Posterior vena cava (tissue), 2 donors: ENCODE measurements at regions not wholly inside any gene's neighbourhood (a gene's known extent, or its start where the extent isn't known, plus 50 kb on each side); places are given as distances from the start of the nearest gene placed in this dataset.

ENCODE experiments used
- DNase-seq: peaks from one replicate; pipeline ENCODE4 v3.0.0-alpha.2; 2020; ENCODE audit warnings: low spot score
- intact Hi-C, 2 donors: fragments of 100-400 bp; cut with DNase I; formaldehyde crosslinking; loops; one replicate each; pipeline versions ENCODE4 v1.14.1 to v1.14.2; 2022 to 2023
- donor health status: DM: yes; HTN: yes; CAD: no.
- donor health status: DM: yes; HTN: yes; CAD: no.

- no peak for DNase-seq
- intact Hi-C loops = no loop called here
Observed at GRCh38 chr6:88558981-88559380, 392.8 kb upstream of the CNR1 start.

GRCh38 chr6:88556663-88557062 is 390.5 kb upstream of the CNR1 start:
- no peak for DNase-seq
- intact Hi-C loops = no loop called here

GRCh38 chr6:88548891-88549505 is 382.9 kb upstream of the CNR1 start:
- intact Hi-C loops = no loop called here
- DNase-seq = no peak

GRCh38 chr6:88547768-88548167 is 381.6 kb upstream of the CNR1 start:
- intact Hi-C loops = no loop called here
- DNase-seq = no peak

GRCh38 chr6:88545991-88546390 is 379.8 kb upstream of the CNR1 start:
- intact Hi-C loops = no loop called here
- DNase-seq = no peak

- intact Hi-C loops = loop anchor here in 1 of 2 donors (1.0 kb wide), 1 partner anchor 45 kb away; no protein-coding TSS in a partner anchor
- DNase-seq = no peak
Observed at GRCh38 chr6:88544986-88545612, 379.0 kb upstream of the CNR1 start.

- intact Hi-C loops = no loop called here
- no peak for DNase-seq
Observed at GRCh38 chr6:88539295-88539764, 373.2 kb upstream of the CNR1 start.

GRCh38 chr6:88538840-88539239 is 372.7 kb upstream of the CNR1 start:
- DNase-seq = no peak
- intact Hi-C loops = no loop called here

GRCh38 chr6:88538130-88538706 is 372.1 kb upstream of the CNR1 start:
- DNase-seq = no peak
- intact Hi-C loops = no loop called here

- intact Hi-C loops = no loop called here
- DNase-seq = no peak
Observed at GRCh38 chr6:88536071-88536625, 370.0 kb upstream of the CNR1 start.

- intact Hi-C loops = no loop called here
- DNase-seq = no peak
Observed at GRCh38 chr6:88535306-88535705, 369.2 kb upstream of the CNR1 start.

GRCh38 chr6:88532241-88532860 is 366.2 kb upstream of the CNR1 start:
- no peak for DNase-seq
- intact Hi-C loops = no loop called here

- DNase-seq = no peak
- intact Hi-C loops = no loop called here
Observed at GRCh38 chr6:88529726-88530125, 363.6 kb upstream of the CNR1 start.

GRCh38 chr6:88520445-88520844 is 354.3 kb upstream of the CNR1 start:
- intact Hi-C loops = no loop called here
- no peak for DNase-seq

- no peak for DNase-seq
- intact Hi-C loops = no loop called here
Observed at GRCh38 chr6:88520017-88520338, 353.8 kb upstream of the CNR1 start.

GRCh38 chr6:88519301-88520016 is 353.3 kb upstream of the CNR1 start:
- no peak for DNase-seq
- intact Hi-C loops = no loop called here

- no peak for DNase-seq
- intact Hi-C loops = no loop called here
Observed at GRCh38 chr6:88517737-88518136, 351.6 kb upstream of the CNR1 start.

GRCh38 chr6:88513920-88514319 is 347.8 kb upstream of the CNR1 start:
- intact Hi-C loops = no loop called here

GRCh38 chr6:88513471-88513870 is 347.3 kb upstream of the CNR1 start:
- intact Hi-C loops = no loop called here
- no peak for DNase-seq

More at GRCh38 chr6:88513920-88514319, 347.8 kb upstream of the CNR1 start:
- no peak for DNase-seq

GRCh38 chr6:88512951-88513350 is 346.8 kb upstream of the CNR1 start:
- DNase-seq = no peak

More at GRCh38 chr6:88512951-88513350, 346.8 kb upstream of the CNR1 start:
- intact Hi-C loops = no loop called here
